ENCODE measurements at regions not wholly inside any gene's neighbourhood (a gene's known extent, or its start where the extent isn't known, plus 50 kb on each side); places are given as distances from the start of the nearest gene placed in this dataset.
"Not testable (repeated sequence)": the region's sequence is repeated elsewhere in the genome, so short reads cannot be mapped to it uniquely, and the experiment has no call there.

- no peak for DNase-seq
Observed at GRCh38 chr13:76829572-76830327, 56.5 kb downstream of the KCTD12 start.

- DNase-seq = no peak
Observed at GRCh38 chr13:76828316-76828741, 57.9 kb downstream of the KCTD12 start.

- no peak for DNase-seq
Observed at GRCh38 chr13:76826527-76826926, 59.7 kb downstream of the KCTD12 start.

GRCh38 chr13:76825430-76825829 lies 60.8 kb downstream of the KCTD12 start:
- no peak for DNase-seq

- no peak for DNase-seq
Observed at GRCh38 chr13:76823969-76824368, 62.2 kb downstream of the KCTD12 start.

- no peak for DNase-seq
Observed at GRCh38 chr13:76822698-76823267, 63.4 kb downstream of the KCTD12 start.

- DNase-seq = not testable (repeated sequence)
Observed at GRCh38 chr13:76821222-76821621, 65.0 kb downstream of the KCTD12 start.

GRCh38 chr13:76820759-76821158 lies 65.4 kb downstream of the KCTD12 start:
- DNase-seq = no peak

GRCh38 chr13:76816394-76816793 lies 69.8 kb downstream of the KCTD12 start:
- no peak for DNase-seq

GRCh38 chr13:76815344-76815743 lies 70.9 kb downstream of the KCTD12 start:
- DNase-seq = no peak

GRCh38 chr13:76813891-76814290 lies 72.3 kb downstream of the KCTD12 start:
- no peak for DNase-seq

GRCh38 chr13:76813000-76813691 lies 73.1 kb downstream of the KCTD12 start:
- no peak for DNase-seq

- DNase-seq = no peak
Observed at GRCh38 chr13:76812206-76812897, 73.9 kb downstream of the KCTD12 start.

GRCh38 chr13:76809389-76809788 lies 76.8 kb downstream of the KCTD12 start:
- DNase-seq = no peak

- DNase-seq = no peak
Observed at GRCh38 chr13:76808927-76809326, 77.3 kb downstream of the KCTD12 start.

GRCh38 chr13:76804801-76805200 lies 81.4 kb downstream of the KCTD12 start:
- DNase-seq = no peak

GRCh38 chr13:76803831-76804230 lies 82.4 kb downstream of the KCTD12 start:
- no peak for DNase-seq

- no peak for DNase-seq
Observed at GRCh38 chr13:76800943-76801342, 85.3 kb downstream of the KCTD12 start.

- DNase-seq = no peak
Observed at GRCh38 chr13:76799696-76800095, 86.5 kb downstream of the KCTD12 start.

- DNase-seq = no peak
Observed at GRCh38 chr13:76798037-76798436, 88.2 kb downstream of the KCTD12 start.

- no peak for DNase-seq
Observed at GRCh38 chr13:76797361-76797760, 88.8 kb downstream of the KCTD12 start.

GRCh38 chr13:76796851-76797250 lies 89.4 kb downstream of the KCTD12 start:
- no peak for DNase-seq

Data from activated naive CD4-positive, alpha-beta T cell treated with Interleukin-2 at 50 U/mL for 16 hours (primary cell).